ENCODE measurements at regions not wholly inside any gene's neighbourhood (a gene's known extent, or its start where the extent isn't known, plus 50 kb on each side); places are given as distances from the start of the nearest gene placed in this dataset.

DNA sequence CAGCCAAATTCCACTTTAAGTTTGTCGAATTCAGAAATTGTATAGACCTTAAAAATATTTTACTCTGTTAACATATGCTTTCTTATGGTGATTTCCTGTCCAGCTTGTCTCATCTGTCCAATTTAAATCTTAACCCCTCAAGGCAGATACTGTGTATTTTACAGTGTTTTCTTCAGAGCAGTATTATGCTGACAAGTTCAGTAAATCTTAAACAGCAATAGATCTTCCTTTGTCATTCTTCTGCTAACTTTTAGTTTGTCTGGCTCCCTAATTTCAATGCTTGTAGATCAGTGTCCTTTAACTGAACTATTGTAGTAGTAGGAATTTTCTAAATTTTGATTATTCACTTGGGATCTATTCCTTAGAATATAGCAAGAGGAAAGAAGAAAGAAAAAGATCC lies 52.8 kb upstream of the MEIS1 start:
- TF ChIP-seq, protein P1, sequence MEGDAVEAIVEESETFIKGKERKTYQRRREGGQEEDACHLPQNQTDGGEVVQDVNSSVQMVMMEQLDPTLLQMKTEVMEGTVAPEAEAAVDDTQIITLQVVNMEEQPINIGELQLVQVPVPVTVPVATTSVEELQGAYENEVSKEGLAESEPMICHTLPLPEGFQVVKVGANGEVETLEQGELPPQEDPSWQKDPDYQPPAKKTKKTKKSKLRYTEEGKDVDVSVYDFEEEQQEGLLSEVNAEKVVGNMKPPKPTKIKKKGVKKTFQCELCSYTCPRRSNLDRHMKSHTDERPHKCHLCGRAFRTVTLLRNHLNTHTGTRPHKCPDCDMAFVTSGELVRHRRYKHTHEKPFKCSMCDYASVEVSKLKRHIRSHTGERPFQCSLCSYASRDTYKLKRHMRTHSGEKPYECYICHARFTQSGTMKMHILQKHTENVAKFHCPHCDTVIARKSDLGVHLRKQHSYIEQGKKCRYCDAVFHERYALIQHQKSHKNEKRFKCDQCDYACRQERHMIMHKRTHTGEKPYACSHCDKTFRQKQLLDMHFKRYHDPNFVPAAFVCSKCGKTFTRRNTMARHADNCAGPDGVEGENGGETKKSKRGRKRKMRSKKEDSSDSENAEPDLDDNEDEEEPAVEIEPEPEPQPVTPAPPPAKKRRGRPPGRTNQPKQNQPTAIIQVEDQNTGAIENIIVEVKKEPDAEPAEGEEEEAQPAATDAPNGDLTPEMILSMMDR (conservative IDR thresholded peaks at IDR 0.05; ENCODE audit: low read depth, low read length): no peak
- no peak overlapping the region for H3K4me3 ChIP-seq (ENCODE audit: low read depth, low read length)
- no peak for DNase-seq (ENCODE audit: low read depth)

DNA sequence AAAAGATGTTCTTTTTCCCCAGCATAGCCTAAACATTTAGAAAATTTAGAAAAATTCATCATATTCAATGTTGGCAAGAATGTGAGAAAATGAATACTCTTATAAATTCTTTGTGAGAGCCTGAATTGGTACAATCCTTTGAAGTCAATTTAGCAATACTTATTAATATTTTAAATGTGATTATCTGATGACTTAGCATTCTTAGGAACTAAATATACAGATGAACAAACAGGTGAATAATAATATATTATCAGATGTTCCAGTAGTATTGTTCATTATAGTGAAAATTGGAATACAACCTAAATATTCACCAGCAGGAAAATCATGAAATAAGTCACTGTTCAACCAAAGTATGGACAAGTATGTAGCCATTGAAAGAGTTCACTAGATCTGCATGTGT lies 55.5 kb upstream of the MEIS1 start:
- no peak for DNase-seq (ENCODE audit: low read depth)
- TF ChIP-seq, protein P1 (conservative IDR thresholded peaks at IDR 0.05; ENCODE audit: low read depth, low read length): no peak
- H3K4me3 ChIP-seq (ENCODE audit: low read depth, low read length): no peak overlapping the region

DNA sequence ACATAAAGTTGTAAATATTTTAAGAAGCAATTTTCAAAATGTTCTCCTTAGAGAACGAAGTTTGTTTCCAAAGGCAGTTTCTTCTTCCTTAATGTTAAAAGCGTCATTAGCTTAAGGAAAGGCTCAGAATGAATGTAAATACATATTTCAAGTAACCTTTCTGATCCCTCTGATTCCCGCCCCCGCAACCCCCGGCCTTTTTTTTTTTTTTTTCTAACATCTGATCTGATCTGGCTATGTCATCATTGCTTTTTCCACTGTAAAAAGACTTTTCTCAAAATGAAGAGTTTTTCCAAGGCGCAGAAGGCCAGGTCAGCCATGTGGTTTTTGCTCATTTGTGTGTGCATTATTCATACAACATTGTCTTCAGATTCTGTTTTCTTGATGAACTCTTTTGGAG lies 57.1 kb upstream of the MEIS1 start:
- H3K4me3 ChIP-seq (ENCODE audit: low read depth, low read length): no peak overlapping the region
- DNase-seq (ENCODE audit: low read depth): no peak
- TF ChIP-seq, protein P1 (conservative IDR thresholded peaks at IDR 0.05; ENCODE audit: low read depth, low read length): no peak

DNA sequence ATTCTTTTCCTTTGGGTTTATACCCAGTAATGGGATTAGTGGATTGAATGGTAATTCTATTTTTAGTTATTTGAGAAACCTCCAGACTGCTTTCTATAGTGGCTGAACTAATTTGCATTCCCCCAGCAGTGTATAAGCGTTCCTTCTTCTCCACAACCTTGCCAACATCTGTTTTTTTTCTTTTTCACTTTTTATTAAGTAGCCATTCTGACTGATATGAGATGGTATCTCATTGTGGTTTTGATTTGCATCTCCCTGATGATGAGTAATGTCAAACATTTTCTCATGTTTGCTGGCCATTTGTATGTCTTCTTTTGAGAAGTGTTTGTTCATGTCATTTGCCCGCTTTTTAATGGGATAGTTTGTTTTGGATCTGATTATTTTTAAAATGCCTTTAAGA lies 64.1 kb upstream of the MEIS1 start:
- TF ChIP-seq, protein P1 (conservative IDR thresholded peaks at IDR 0.05; ENCODE audit: low read depth, low read length): no peak
- H3K4me3 ChIP-seq (ENCODE audit: low read depth, low read length): no peak overlapping the region
- DNase-seq (ENCODE audit: low read depth): no peak

DNA sequence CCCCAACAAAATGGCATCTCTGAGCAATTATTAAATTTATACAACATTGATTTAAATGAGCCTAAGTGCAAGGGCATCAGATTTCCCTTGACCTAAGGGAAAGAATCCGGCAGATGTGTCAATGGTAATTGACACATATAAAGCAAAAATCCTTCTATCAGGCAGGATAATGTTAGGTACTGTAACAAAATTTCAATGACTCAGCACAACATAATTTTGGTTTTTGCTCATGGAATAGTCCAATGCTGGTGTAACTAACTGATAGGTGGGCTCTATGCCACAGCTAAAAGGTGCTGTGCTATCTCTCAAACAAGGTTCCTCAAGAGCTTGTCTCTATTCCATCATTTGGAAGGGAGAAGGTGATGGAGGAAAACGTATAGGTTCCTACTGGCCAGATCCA lies 68.3 kb upstream of the MEIS1 start:
- TF ChIP-seq, protein P1 (conservative IDR thresholded peaks at IDR 0.05; ENCODE audit: low read depth, low read length): no peak
- no peak overlapping the region for H3K4me3 ChIP-seq (ENCODE audit: low read depth, low read length)
- no peak for DNase-seq (ENCODE audit: low read depth)

DNA sequence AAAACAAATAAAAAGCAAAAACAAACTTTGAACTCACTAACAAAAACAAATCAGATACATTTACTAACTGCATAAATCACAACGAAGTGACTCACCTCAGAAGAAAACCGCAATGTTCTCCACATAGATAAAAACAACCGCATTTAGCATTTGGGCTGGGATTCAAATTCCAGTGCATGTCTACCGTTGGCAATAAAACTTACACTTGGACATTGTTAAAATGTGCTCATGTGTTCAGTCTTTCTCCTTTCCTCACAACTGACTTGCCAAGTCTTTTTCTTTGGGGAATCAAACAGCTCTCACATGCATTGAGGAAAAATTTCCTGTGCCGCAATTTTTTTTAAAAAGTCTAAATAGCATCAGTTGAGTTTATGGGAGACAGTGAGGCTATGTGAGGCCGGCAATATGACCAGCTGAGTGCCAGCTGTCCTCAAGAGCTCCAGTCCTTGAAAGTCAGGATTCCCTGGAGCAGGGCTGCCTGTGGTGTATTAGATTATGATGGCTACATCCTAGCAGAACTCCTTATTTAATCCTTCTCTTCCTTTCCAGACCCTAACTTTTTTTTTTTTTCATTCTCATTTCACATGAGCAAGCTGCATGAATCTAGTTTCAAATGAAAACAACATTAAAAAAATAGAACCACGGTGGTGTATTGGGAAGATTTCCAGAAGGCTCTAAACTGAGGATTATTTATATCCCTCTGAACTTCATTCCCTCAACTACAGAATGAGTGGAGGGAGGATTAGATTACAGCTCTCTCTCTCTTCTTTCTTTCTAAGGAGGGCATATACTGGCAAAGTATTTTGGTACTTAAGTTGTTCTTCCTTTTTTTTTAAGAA lies 70.2 kb upstream of the MEIS1 start:
- H3K4me3 ChIP-seq (ENCODE audit: low read depth, low read length): no peak overlapping the region
- peak; percentile 87 for DNase-seq (ENCODE audit: low read depth)
- TF ChIP-seq, protein P1 (conservative IDR thresholded peaks at IDR 0.05; ENCODE audit: low read depth, low read length): no peak

DNA sequence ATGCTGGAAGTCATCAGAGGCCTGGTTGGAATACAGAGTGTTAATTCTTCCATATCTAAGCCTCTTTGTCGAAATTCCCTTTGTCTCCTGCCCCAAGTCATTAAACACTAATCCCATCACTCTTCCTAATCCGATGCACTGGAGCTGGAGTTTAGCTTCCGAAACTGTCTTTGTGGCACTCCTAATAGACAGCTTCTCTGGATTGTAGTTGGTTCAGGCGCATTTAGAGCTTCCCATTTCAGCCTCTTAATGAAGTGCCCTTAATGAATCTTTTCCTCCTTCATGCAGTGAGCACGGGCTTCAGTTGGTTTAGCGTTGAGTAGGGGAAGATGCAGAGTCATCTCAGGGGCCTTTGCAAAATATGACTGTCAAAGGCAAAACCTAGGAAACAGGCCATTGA lies 72.2 kb upstream of the MEIS1 start:
- TF ChIP-seq, protein P1 (conservative IDR thresholded peaks at IDR 0.05; ENCODE audit: low read depth, low read length): no peak
- no peak overlapping the region for H3K4me3 ChIP-seq (ENCODE audit: low read depth, low read length)
- DNase-seq (ENCODE audit: low read depth): no peak

Data from choroid plexus epithelial cell (primary cell).